Breast epithelium (tissue), 3 donors: ENCODE measurements at regions not wholly inside any gene's neighbourhood (a gene's known extent, or its start where the extent isn't known, plus 50 kb on each side); places are given as distances from the start of the nearest gene placed in this dataset.

Source experiments
- CTCF ChIP-seq, 3 donors: fragments of 450-650 bp; IDR thresholded peaks; one replicate each; pipeline ENCODE4 v1.5.1; 2016 to 2017; ENCODE audit warnings: antibody characterized with exemption in 3 of 3, mild to moderate bottlenecking in 3 of 3, moderate library complexity in 3 of 3
- POLR2A ChIP-seq: fragments of 450-650 bp; IDR thresholded peaks from one replicate; pipeline ENCODE4 v1.6.1; 2016; ENCODE audit warnings: antibody characterized with exemption, mild to moderate bottlenecking, moderate library complexity
- POLR2AphosphoS5 ChIP-seq, 3 donors: sonication (generic); formaldehyde crosslinking; IDR thresholded peaks; one replicate each; pipeline ENCODE4 v1.6.1; 2017; ENCODE audit warnings: antibody characterized with exemption in 3 of 3

- no peak for TF ChIP-seq CTCF (IDR thresholded peaks at IDR 0.05)
- no peak for TF ChIP-seq POLR2A
- no peak for TF ChIP-seq POLR2AphosphoS5 (IDR thresholded peaks at IDR 0.05)
Measured at GRCh38 chr2:14459786-14460325, 172.7 kb upstream of the LRATD1 start.
